GM06990 (cell line): ENCODE measurements at regions not wholly inside any gene's neighbourhood (a gene's known extent, or its start where the extent isn't known, plus 50 kb on each side); places are given as distances from the start of the nearest gene placed in this dataset.

ENCODE experiments used
- DNase-seq: peaks from one replicate; pipeline ENCODE4 v3.0.0-alpha.2; 2011; ENCODE audit not compliant: insufficient read length; ENCODE audit errors: extremely low read depth
- H3K27me3 ChIP-seq: replicated peaks from 2 replicates; pipeline ENCODE4 v1.6.0; 2011; ENCODE audit warnings: low read length; ENCODE audit not compliant: control insufficient read depth, insufficient read depth
- H3K36me3 ChIP-seq: 2 replicates; pipeline ENCODE4 v1.5.1; 2011; ENCODE audit warnings: low read length; ENCODE audit not compliant: control insufficient read depth, insufficient read depth
- H3K4me3 ChIP-seq: replicated peaks from 2 replicates; pipeline ENCODE4 v1.5.1; 2011; ENCODE audit warnings: low read depth, mild to moderate bottlenecking, control low read depth, low read length
- CTCF ChIP-seq: IDR thresholded peaks from 2 replicates; pipeline ENCODE4 v1.5.1; 2011; ENCODE audit warnings: low read length, control low read depth, mild to moderate bottlenecking, inconsistent platforms; ENCODE audit not compliant: insufficient read depth, poor library complexity, severe bottlenecking

- no peaks in the 10 kb centered on the region for H3K36me3 ChIP-seq
- no peak overlapping the region for H3K4me3 ChIP-seq
- no peak for TF ChIP-seq CTCF
- no peak for DNase-seq
- H3K27me3 ChIP-seq, result no peaks in the 10 kb centered on the region
These were observed 973.0 kb upstream of the CHAC2 start for GRCh38 chr2:52794581-52794980.

GRCh38 chr2:52779446-52779845, 988.2 kb upstream of the CHAC2 start:
- TF ChIP-seq CTCF, result no peak
- no peak for DNase-seq
- Histone ChIP-seq H3K4me3 (no peak overlapping the region), H3K27me3 (no peaks in the 10 kb centered on the region), H3K36me3 (no peaks in the 10 kb centered on the region)

- Histone ChIP-seq H3K27me3 (no peaks in the 10 kb centered on the region), H3K36me3 (no peaks in the 10 kb centered on the region), H3K4me3 (no peak overlapping the region)
- no peak for DNase-seq
- no peak for TF ChIP-seq CTCF
These were observed 991.0 kb upstream of the CHAC2 start for GRCh38 chr2:52776571-52776970.

GRCh38 chr2:52775674-52776073, 991.9 kb upstream of the CHAC2 start:
- no peaks in the 10 kb centered on the region for H3K27me3 ChIP-seq
- TF ChIP-seq CTCF, result no peak
- no peaks in the 10 kb centered on the region for H3K36me3 ChIP-seq
- no peak for DNase-seq
- H3K4me3 ChIP-seq, result no peak overlapping the region

GRCh38 chr2:52765735-52766134, 1001.9 kb upstream of the CHAC2 start:
- Histone ChIP-seq H3K27me3 (no peaks in the 10 kb centered on the region), H3K4me3 (no peak overlapping the region), H3K36me3 (no peaks in the 10 kb centered on the region)
- DNase-seq, result no peak
- TF ChIP-seq CTCF, result no peak

GRCh38 chr2:52749764-52750163, 1017.8 kb upstream of the CHAC2 start:
- Histone ChIP-seq H3K36me3 (no peaks in the 10 kb centered on the region), H3K4me3 (no peak overlapping the region), H3K27me3 (no peaks in the 10 kb centered on the region)
- no peak for DNase-seq
- no peak for TF ChIP-seq CTCF
